Liver (tissue), 8 donors: ENCODE measurements at regions not wholly inside any gene's neighbourhood (a gene's known extent, or its start where the extent isn't known, plus 50 kb on each side); places are given as distances from the start of the nearest gene placed in this dataset.

ENCODE experiments used
- DNase-seq: peaks from one replicate; pipeline ENCODE4 v3.0.0-alpha.2; 2017; ENCODE audit warnings: low spot score
- H3K27ac ChIP-seq, 2 donors: one replicate each; pipeline ENCODE4 v1.7.0; 2013; ENCODE audit warnings: inconsistent platforms in 2 of 2, low read length in 2 of 2, control low read depth in 1 of 2, low read depth in 1 of 2, mild to moderate bottlenecking in 1 of 2
- H3K27me3 ChIP-seq, 4 donors: one replicate each; pipeline versions ENCODE4 v1.6.1 to v1.7.0; 2013; ENCODE audit warnings: low read length in 3 of 4, inconsistent platforms in 1 of 4, mild to moderate bottlenecking in 1 of 4, moderate library complexity in 1 of 4; ENCODE audit not compliant: control insufficient read depth in 4 of 4, insufficient read depth in 4 of 4
- H3K36me3 ChIP-seq, 4 donors: one replicate each; pipeline versions ENCODE4 v1.6.1 to v1.7.0; 2013; ENCODE audit warnings: low read length in 3 of 4, mild to moderate bottlenecking in 3 of 4, low read depth in 1 of 4, moderate library complexity in 1 of 4; ENCODE audit not compliant: control insufficient read depth in 4 of 4, insufficient read depth in 3 of 4
- H3K4me1 ChIP-seq, 4 donors: one replicate each; pipeline versions ENCODE4 v1.6.1 to v1.7.0; 2013; ENCODE audit warnings: low read length in 3 of 4, mild to moderate bottlenecking in 3 of 4, moderate library complexity in 1 of 4; ENCODE audit not compliant: control insufficient read depth in 4 of 4, insufficient read depth in 4 of 4
- H3K4me3 ChIP-seq, 3 donors: one replicate each; pipeline versions ENCODE4 v1.6.1 to v1.7.0; 2013; ENCODE audit warnings: low read length in 3 of 3, control low read depth in 1 of 3, low read depth in 1 of 3, mild to moderate bottlenecking in 1 of 3
- H3K9ac ChIP-seq, 2 donors: one replicate each; pipeline ENCODE4 v1.7.0; 2013; ENCODE audit warnings: low read length in 2 of 2, mild to moderate bottlenecking in 2 of 2, moderate library complexity in 2 of 2, control low read depth in 1 of 2, low read depth in 1 of 2
- H3K9me3 ChIP-seq, 4 donors: one replicate each; pipeline versions ENCODE4 v1.6.1 to v1.7.0; 2013; ENCODE audit warnings: low read length in 3 of 4; ENCODE audit not compliant: control insufficient read depth in 4 of 4
- CTCF ChIP-seq: fragments of 150-350 bp; IDR thresholded peaks from 2 replicates; pipeline ENCODE4 v1.5.1; 2017; ENCODE audit warnings: improper control_type of control experiment, low read depth, low read length; ENCODE audit not compliant: missing input control
- EGR1 ChIP-seq, 2 donors: IDR thresholded peaks; 2 replicates each; pipeline ENCODE4 v1.6.1; 2016 to 2018; ENCODE audit warnings: antibody characterized with exemption in 2 of 2, low read depth in 2 of 2
- FOXA2 ChIP-seq: IDR thresholded peaks from 2 replicates; pipeline ENCODE4 v1.6.1; 2016; ENCODE audit warnings: antibody characterized with exemption
- HNF4A ChIP-seq, 2 donors: conservative IDR thresholded peaks; 2 replicates each; pipeline ENCODE4 v1.6.1; 2016; ENCODE audit warnings: antibody characterized with exemption in 2 of 2, mild to moderate bottlenecking in 2 of 2
- MAX ChIP-seq: IDR thresholded peaks from 2 replicates; pipeline ENCODE4 v1.6.1; 2016; ENCODE audit warnings: antibody characterized with exemption
- NR2F2 ChIP-seq: IDR thresholded peaks from 2 replicates; pipeline ENCODE4 v1.6.1; 2016; ENCODE audit warnings: antibody characterized with exemption
- REST ChIP-seq: IDR thresholded peaks from 2 replicates; pipeline ENCODE4 v1.6.1; 2016; ENCODE audit warnings: antibody characterized with exemption, mild to moderate bottlenecking
- RXRA ChIP-seq, 2 donors: IDR thresholded peaks; 2 replicates each; pipeline ENCODE4 v1.6.1; 2017 to 2018; ENCODE audit warnings: antibody characterized with exemption in 2 of 2, mild to moderate bottlenecking in 1 of 2
- SP1 ChIP-seq: IDR thresholded peaks from 2 replicates; pipeline ENCODE4 v1.6.1; 2018; ENCODE audit warnings: antibody characterized with exemption, mild to moderate bottlenecking
- TAF1 ChIP-seq: conservative IDR thresholded peaks from 2 replicates; pipeline ENCODE4 v1.6.1; 2016; ENCODE audit warnings: antibody characterized with exemption, mild to moderate bottlenecking
- YY1 ChIP-seq: IDR thresholded peaks from 2 replicates; pipeline ENCODE4 v1.6.1; 2016; ENCODE audit warnings: antibody characterized with exemption, mild to moderate bottlenecking
- WGBS: extraction: QIAGEN DNeasy Blood & Tissue Kit; methylation state at CpG from one replicate; pipeline ENCODE4 v1.1.7; 2013; 5-methylcytosine and 5-hydroxymethylcytosine counted together
- TF ChIP-seq, protein P1 (sequence below): IDR thresholded peaks from 2 replicates; pipeline ENCODE4 v1.6.1; 2016; ENCODE audit warnings: antibody characterized with exemption
- TF ChIP-seq, protein P2 (sequence below): IDR thresholded peaks from 2 replicates; pipeline ENCODE4 v1.6.1; 2016; ENCODE audit warnings: antibody characterized with exemption
- donor health status: healthy.
- donor health status: healthy.
- donor health status: healthy.
- donor health status: healthy.
- donor health status: healthy.

DNA sequence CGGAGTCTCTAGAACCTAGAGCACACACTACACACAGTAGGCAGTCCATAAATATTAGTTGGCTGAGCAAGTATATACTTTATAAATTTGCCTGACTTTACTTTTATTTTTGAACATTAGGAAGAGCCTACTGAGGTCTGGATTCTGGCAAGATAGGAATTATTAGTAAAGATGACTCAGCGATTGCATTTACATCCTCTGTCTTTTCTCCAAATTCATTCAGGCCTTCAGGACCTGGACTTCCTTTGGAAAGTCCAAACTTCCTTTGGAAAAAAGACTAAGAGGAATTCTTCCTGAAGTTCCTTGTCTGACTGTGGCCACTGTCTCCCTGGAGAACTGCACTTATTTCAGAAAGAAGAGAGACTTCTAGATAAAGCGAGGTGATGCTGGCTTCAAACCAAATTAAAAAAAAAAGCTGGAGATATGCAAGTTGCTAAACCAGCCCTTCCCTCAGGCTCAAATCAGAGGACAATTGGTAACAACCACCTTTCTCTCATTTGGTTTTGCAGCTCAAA, 251.3 kb downstream of the GAS1 start:
- TF ChIP-seq, protein P1, sequence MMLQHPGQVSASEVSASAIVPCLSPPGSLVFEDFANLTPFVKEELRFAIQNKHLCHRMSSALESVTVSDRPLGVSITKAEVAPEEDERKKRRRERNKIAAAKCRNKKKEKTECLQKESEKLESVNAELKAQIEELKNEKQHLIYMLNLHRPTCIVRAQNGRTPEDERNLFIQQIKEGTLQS, result no peak
- TF ChIP-seq HNF4A (conservative IDR thresholded peaks at IDR 0.05) (no peak), EGR1 (IDR thresholded peaks at IDR 0.05; ENCODE audit: low read depth in 2 of 2) (no peak), REST (peak; percentile 28), MAX (no peak)
- Histone ChIP-seq H3K4me1 (no peaks in the 10 kb centered on the region), H3K27ac (no peak overlapping the region), H3K27me3 (peaks cover 0 to 2% (median 0%) of the 10 kb centered on the region in 4 donors), H3K4me3 (no peak overlapping the region), H3K36me3 (no peaks in the 10 kb centered on the region), H3K9me3 (no peaks in the 10 kb centered on the region), H3K9ac (no peak overlapping the region)
- 84% methylated on average over 3 of the region's 3 CpGs for WGBS
- DNase-seq, result no peak

- H3K4me1 ChIP-seq, result no peaks in the 10 kb centered on the region
- H3K9me3 ChIP-seq, result no peaks in the 10 kb centered on the region
- H3K4me3 ChIP-seq, result no peak overlapping the region
- no peak overlapping the region for H3K9ac ChIP-seq
- TF ChIP-seq SP1 (no peak), MAX (no peak), TAF1 (no peak), EGR1 (IDR thresholded peaks at IDR 0.05; ENCODE audit: low read depth in 2 of 2) (no peak), RXRA (IDR thresholded peaks at IDR 0.05) (no peak)
- TF ChIP-seq, protein P2, sequence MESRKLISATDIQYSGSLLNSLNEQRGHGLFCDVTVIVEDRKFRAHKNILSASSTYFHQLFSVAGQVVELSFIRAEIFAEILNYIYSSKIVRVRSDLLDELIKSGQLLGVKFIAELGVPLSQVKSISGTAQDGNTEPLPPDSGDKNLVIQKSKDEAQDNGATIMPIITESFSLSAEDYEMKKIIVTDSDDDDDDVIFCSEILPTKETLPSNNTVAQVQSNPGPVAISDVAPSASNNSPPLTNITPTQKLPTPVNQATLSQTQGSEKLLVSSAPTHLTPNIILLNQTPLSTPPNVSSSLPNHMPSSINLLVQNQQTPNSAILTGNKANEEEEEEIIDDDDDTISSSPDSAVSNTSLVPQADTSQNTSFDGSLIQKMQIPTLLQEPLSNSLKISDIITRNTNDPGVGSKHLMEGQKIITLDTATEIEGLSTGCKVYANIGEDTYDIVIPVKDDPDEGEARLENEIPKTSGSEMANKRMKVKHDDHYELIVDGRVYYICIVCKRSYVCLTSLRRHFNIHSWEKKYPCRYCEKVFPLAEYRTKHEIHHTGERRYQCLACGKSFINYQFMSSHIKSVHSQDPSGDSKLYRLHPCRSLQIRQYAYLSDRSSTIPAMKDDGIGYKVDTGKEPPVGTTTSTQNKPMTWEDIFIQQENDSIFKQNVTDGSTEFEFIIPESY, result no peak
- peaks cover 0 to 6% (median 0%) of the 10 kb centered on the region in 4 donors for H3K27me3 ChIP-seq
- DNase-seq, result no peak
- no peaks in the 10 kb centered on the region for H3K36me3 ChIP-seq
- no peak overlapping the region for H3K27ac ChIP-seq
Measured at GRCh38 chr9:86690034-86690433, 257.3 kb downstream of the GAS1 start.

DNA sequence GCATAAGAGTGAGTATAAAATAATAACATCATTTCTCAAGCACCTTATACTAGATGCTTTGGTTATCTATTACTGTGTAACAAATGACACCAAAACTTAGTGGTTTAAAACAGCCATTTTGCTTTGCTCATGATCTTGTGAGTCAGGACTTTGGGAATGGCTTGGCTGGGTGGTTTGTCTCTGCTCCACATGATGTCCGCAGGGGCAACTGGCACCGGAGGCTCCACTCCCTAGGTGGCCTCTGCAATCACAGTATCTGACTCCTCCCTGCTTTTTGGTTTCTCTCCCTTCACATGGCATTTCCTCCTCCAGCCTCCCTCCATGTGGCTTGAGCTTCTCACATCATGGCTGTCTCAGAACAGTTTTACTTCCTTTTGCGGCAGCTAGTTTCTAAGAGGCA, 259.5 kb downstream of the GAS1 start:
- no peak overlapping the region for H3K9ac ChIP-seq
- WGBS, result 79% methylated on average over 3 of the region's 3 CpGs
- no peak for TF ChIP-seq YY1
- TF ChIP-seq FOXA2, result no peak
- TF ChIP-seq REST, result no peak
- no peak for TF ChIP-seq EGR1 (IDR thresholded peaks at IDR 0.05; ENCODE audit: low read depth in 2 of 2)
- TF ChIP-seq MAX, result no peak
- TF ChIP-seq, protein P1, result no peak
- no peak for TF ChIP-seq NR2F2
- no peak for TF ChIP-seq RXRA (IDR thresholded peaks at IDR 0.05)
- TF ChIP-seq CTCF, result no peak
- no peak for TF ChIP-seq HNF4A (conservative IDR thresholded peaks at IDR 0.05)
- no peak for TF ChIP-seq TAF1

More for the DNA sequence above, 259.5 kb downstream of the GAS1 start:
- Histone ChIP-seq H3K27ac (no peak overlapping the region), H3K4me3 (no peak overlapping the region), H3K9me3 (no peaks in the 10 kb centered on the region), H3K36me3 (no peaks in the 10 kb centered on the region), H3K4me1 (no peaks in the 10 kb centered on the region), H3K27me3 (peaks cover 0 to 6% (median 0%) of the 10 kb centered on the region in 4 donors)
- DNase-seq, result no peak
